GM13976 (cell line): ENCODE measurements at regions not wholly inside any gene's neighbourhood (a gene's known extent, or its start where the extent isn't known, plus 50 kb on each side); places are given as distances from the start of the nearest gene placed in this dataset.

Source experiments
- DNase-seq: peaks from one replicate; pipeline ENCODE4 v3.0.0; 2012; ENCODE audit warnings: low spot score
- in situ Hi-C: fragments of 300-500 bp; cut with MboI; formaldehyde crosslinking; loops from one replicate; pipeline ENCODE4 v1.12.0; 2022; ENCODE audit warnings: low sequenced_read_pairs, mixed read lengths, inconsistent platforms; ENCODE audit not compliant: unreplicated experiment
- TF ChIP-seq, protein P1 (sequence below): IDR thresholded peaks from 2 replicates; pipeline ENCODE4 v1.5.1; 2012; ENCODE audit warnings: borderline replicate concordance, mild to moderate bottlenecking; ENCODE audit not compliant: insufficient read depth; ENCODE audit errors: extremely low read depth, missing control alignments, control extremely low read depth

DNA sequence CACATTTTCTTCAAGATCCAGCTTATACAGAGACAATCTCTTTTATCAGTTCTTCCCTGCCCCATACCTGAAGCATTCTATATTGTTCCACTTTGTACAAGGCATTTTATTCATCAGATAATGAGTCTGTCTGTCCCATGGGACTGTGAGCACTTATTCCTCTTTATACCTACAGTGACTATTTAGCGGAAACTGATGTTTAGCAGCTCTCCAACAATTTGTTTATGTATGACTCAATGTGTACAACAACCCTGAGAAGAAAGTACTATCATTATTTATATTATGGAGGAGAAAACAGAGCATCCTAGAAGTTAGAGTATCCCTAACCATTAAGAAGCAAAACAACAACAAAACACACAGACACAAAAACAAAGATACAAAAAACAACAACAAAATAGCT, 306.5 kb downstream of the PRDM5 start:
- DNase-seq: no peak
- in situ Hi-C loops: no loop called here
- TF ChIP-seq, protein P1, sequence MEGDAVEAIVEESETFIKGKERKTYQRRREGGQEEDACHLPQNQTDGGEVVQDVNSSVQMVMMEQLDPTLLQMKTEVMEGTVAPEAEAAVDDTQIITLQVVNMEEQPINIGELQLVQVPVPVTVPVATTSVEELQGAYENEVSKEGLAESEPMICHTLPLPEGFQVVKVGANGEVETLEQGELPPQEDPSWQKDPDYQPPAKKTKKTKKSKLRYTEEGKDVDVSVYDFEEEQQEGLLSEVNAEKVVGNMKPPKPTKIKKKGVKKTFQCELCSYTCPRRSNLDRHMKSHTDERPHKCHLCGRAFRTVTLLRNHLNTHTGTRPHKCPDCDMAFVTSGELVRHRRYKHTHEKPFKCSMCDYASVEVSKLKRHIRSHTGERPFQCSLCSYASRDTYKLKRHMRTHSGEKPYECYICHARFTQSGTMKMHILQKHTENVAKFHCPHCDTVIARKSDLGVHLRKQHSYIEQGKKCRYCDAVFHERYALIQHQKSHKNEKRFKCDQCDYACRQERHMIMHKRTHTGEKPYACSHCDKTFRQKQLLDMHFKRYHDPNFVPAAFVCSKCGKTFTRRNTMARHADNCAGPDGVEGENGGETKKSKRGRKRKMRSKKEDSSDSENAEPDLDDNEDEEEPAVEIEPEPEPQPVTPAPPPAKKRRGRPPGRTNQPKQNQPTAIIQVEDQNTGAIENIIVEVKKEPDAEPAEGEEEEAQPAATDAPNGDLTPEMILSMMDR: no peak

DNA sequence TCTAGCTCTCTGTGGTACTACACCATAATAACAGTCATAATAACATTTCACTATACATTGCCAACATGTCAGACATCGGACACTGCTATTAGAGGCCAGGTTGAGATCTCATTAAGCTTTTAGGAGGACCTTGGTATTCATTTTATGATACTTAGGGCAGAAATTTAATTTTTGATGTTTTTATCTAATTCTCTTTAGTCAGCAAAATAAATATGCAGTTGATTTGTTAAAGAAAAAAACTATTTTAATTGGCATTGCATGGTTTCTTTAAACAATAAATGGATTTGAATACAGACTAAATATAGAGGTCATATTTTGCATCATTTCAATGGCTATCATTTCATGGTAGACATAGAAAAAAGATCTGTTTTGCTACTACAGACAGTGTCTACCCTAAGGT, 308.7 kb downstream of the PRDM5 start:
- TF ChIP-seq, protein P1: no peak
- no peak for DNase-seq
- in situ Hi-C loops: no loop called here

DNA sequence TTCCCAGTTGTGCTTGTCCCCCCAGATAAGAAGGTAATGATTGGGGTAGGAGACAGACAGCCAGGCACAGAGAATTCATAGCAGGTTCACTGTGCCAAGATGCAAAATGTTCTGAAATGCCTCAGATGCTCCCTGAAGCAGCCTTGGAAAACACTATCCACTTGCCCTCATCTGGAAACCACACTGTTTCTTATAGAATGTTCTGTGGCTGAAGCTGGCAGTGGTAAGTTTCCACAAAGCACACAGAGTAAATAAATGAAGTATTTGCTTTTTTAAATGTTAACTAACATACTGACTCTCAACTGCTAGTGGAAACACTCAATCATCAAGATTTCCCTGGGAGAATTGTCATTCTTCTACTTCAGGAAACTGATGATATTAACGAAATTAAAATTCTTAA, 311.4 kb downstream of the PRDM5 start:
- in situ Hi-C loops: no loop called here
- no peak for DNase-seq
- TF ChIP-seq, protein P1: no peak

DNA sequence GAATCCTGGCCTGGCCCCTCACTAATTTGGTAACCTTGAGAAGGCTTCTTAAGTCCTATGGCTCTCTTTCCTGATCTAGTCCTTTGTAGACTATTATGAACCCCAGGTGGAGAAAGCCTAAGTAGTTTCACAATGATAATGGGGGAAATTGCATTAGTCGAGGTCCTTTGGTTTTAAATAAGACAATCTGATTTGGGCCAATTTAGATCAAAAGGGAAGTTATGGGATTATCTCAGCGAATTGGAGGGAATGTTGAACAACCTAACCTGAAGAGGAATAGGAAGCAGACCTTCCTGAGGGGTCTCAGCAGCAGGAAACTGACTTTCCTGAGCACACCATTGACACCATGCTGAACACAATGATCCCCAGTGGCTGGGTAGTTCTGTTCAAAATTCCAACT, 331.5 kb downstream of the PRDM5 start:
- TF ChIP-seq, protein P1: no peak
- in situ Hi-C loops: no loop called here

DNA sequence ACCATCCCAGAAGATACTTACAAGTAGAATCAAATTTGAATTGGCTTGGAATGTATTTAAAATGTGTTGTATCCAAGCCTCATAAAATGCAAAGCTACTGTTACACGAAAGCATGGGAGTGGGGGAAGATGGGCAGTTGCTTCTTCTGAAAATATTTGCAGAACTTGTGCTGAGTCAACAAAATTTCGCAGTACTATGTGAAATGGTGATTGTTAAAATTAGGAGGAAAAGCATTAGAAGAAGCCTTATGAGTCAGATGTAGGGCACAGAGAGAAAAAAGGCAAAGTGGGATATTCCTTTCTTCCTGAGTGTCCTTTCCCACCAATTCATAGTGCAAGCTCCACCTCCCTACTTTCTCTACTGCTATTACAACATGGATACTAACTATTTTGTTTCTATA, 332.7 kb downstream of the PRDM5 start:
- DNase-seq: no peak
- in situ Hi-C loops: no loop called here
- TF ChIP-seq, protein P1: no peak

More for the DNA sequence above, 331.5 kb downstream of the PRDM5 start:
- no peak for DNase-seq

DNA sequence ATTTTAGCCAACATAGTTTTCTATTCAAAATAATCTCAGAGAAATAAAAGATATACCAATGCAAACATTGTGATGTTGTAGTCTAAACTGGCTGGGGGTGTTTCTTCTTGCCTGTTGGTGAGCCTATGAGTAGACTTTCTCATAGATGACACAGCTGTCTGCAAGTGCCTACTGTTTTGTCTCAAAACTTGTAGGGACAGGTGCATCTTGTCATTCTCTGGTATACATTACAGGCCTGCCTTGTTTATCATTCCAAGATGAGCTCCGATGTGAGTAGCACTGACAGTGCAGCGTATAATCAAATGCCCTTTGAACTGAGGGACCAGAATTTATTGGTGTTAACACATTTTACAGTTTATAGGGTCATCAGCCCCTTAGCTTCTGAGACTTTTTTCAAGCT, 353.8 kb downstream of the PRDM5 start:
- TF ChIP-seq, protein P1: no peak
- no peak for DNase-seq
- in situ Hi-C loops: no loop called here

DNA sequence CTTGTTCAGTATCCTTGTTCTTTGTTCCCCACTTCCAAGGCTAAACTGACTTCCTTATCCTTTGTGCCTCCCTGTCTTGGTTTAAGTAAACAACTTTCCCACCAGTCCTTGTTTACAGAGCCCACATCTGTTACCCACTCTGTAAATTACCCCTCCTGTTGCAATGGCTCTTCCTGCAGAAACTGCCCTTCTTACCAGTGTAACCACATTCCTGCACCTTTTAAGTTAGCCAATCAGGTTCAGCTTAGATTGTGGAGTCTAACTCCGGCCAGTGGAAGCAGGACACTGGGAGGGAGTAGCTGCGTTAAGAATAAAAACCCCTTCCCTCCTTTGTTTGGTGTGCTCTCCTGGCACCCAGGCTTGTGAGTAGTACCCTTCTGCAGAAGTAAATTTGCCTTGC, 360.9 kb downstream of the PRDM5 start:
- TF ChIP-seq, protein P1: no peak
- in situ Hi-C loops: no loop called here
- no peak for DNase-seq
